GM19035 (cell line): ENCODE measurements at regions not wholly inside any gene's neighbourhood (a gene's known extent, or its start where the extent isn't known, plus 50 kb on each side); places are given as distances from the start of the nearest gene placed in this dataset.

Experiments
- ATAC-seq: cut with Tn5 transposase; IDR thresholded peaks from one replicate; pipeline ENCODE4 v1.9.1; 2021; ENCODE audit not compliant: unreplicated experiment

DNA sequence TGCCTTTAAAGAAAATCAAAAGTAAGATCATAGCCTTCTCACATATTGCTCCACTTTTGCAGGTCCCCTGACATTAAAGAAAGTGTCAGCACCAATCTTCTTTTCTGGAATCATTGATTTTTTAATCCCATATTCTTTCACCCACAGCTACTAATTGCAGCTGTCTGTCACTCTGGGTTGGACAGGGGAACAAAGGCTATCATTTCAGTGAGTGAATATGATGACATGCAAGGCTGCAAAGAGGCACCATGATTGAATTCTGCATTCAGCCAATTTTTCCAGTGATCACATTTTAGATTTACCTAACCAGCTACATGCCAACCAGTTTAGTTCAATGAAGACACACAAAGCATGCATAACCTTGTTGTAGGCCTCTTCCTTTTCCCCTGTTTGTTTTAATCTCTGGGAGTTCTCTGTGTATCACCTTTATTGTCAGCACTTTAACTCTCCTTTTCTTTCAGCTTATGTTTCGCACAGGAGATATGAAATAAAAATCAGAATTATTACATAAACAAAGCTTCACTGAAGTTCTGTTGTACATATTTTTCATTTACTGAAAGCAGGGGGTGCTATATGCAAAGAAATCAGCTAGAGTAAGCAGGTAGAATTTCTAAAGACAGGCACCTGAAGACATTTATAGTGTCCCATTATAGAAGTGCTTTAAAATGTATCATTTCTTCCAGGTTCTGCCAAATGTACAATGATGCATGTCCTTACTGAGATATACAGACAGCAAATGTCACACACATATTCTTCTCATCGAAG, 584.8 kb downstream of the PLA2G4A start:
- no peak for ATAC-seq

DNA sequence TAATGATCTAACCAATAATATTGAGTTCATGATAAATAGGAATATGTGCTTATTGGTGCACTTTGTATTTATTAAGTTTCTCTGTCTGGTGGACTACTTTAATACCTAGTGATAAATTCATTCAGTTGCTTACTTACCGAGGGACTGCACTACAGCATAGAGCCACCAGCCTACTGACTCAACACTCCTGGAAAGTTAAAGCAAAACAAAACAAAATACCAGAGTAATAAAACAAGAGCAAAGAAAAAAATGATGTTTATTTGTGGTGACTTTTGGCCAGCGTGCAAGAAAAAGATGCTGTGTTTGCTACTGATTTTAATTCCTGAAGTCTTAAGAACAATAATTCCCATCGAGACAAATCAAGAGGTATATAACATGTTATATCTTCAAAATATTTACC, 586.3 kb downstream of the PLA2G4A start:
- no peak for ATAC-seq

DNA sequence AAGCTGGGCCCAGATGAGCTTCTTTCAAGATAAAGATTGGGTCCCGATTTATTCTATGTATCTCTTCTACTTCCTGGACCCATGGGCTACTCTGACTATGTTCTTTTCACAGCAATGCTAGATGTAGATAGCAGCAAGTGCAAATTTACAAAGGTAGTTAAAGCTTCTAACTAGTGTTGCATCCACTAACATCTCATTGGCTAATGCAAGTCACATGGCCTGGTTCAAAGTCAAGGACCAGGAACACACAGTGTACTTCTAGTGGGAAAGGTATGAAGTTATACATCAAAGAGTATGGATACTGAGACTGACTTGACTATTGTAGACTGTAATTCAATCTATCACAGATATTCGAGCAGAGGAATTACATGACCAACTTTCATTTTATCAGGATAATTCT, 588.8 kb downstream of the PLA2G4A start:
- no peak for ATAC-seq

DNA sequence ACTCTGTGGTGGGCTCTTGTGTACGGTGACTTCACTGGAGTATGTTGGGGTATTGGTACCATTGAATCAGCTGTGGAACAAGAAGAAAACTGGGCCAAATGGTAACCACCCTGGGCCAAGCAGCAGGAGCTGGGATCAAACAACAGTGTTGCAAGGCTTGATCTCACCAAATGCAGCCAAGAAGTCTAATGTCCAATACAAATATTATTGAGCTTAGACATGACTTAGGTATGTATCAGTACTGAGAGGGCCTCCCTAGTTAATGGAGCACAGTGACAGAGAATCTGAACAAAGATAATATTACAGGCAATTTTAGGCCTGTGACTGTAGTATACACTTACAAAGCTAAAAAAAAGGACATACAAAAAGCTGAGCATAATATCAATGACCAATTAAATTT, 604.8 kb downstream of the PLA2G4A start:
- ATAC-seq = no peak

DNA sequence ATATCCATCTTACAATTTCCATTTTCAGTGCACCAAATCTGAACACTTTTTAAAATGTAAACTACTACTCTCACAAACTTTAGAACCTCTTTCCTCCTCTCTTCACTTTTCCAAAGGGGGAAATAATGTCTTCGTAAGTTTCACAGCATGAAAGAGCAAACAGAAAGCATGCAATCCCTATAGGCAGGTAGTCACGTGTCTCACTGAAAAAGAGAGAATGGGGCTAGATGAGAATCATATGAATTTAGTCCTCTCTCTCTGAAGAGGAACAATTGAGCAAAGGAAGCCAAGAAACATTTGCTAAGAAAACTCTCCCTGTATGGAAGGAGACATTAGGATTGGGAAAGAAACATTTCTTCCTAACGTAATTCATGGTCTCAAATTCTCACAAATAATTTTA, 613.9 kb downstream of the PLA2G4A start:
- no peak for ATAC-seq

DNA sequence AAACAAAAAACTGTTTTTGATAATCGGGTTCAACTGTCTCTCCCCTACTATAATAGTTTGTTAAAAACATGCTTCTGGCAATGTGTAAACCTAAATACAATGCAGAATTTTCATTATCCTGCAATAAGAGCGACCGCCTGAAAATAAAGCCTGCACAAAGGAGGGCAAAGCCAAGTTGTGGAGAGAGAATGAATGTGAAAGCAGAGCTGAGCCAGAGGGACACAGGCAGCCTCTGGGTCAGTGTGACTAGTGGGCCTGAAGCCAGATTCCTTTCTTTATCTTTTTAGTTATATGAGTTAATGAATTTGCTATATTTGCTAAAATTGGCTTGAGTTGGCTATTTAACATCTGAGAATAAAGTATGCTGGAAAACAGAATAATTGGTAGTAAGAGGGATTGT, 615.2 kb downstream of the PLA2G4A start:
- no peak for ATAC-seq

DNA sequence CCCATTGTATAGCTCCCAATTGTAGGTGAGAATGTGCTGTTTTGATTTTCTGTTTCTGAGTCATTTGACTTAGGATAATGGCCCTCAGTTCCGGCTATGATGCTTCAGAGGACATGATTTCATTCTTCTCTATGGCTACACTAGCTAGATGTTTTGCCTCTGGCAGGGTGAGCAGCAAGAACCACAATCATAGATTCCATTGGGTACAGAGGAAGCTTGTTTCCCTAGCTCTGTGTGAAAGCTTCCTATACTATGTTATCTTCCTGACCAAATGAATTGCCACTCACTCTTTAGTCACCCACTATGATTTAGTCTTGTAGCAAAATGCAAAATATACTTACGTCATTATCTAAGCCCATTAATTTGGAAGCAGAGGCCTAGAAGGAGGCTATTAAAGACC, 616.3 kb downstream of the PLA2G4A start:
- no peak for ATAC-seq

DNA sequence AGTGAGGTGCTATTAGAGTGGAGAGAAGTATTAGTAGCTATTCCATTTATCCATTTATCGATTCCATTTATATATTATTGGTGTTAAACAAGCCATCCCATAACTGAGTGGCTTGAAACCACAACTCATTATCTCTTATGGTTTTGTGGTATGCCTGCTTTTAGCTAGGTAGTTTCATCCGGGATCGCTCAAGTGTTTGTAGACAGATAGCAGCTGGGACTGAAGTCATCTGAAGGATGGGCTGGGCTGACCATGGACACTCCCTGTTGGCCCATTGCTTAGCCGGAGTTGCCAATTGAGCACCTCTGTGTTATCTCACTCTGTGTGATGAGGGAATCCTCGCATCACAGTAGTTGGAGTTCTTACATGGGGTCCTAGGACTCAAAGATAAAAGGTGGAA, 622.5 kb downstream of the PLA2G4A start:
- no peak for ATAC-seq

DNA sequence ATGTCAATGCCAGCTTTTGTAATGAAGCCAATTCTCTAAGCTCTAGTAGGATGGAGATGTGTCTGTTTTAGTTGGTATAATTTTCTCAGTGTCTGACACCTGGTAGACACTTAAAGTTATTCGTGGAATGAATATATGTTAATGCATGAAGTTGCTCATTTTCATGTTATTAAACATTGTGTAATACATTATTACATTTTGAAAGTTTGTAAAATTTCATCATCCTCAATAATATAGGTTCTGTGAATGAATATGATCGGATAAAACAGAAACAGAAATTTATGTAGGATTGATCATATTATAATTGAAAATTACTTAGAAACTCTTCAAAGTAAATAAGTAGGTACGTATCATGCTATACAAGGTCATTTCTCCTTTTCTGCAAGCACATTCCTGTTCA, 625.3 kb downstream of the PLA2G4A start:
- ATAC-seq = no peak

DNA sequence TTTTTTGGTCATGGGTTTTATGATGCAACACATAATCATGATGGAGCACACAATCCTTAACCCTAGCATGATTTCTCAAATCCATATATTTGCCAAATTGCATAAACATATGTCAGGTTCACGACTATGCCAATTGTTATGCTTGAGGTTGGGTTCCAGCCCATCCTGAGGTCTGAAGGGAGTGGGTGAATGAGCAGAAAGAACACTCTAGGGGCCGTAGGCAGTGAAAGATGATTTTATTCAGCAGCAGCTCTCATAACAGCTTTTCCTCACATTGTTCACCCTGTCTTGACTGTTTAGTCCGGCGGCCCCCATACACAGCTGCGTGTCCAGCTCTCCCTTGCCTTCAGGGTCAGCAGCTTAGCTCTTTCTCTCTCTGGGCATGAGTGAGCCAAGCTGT, 627.7 kb downstream of the PLA2G4A start:
- no peak for ATAC-seq

DNA sequence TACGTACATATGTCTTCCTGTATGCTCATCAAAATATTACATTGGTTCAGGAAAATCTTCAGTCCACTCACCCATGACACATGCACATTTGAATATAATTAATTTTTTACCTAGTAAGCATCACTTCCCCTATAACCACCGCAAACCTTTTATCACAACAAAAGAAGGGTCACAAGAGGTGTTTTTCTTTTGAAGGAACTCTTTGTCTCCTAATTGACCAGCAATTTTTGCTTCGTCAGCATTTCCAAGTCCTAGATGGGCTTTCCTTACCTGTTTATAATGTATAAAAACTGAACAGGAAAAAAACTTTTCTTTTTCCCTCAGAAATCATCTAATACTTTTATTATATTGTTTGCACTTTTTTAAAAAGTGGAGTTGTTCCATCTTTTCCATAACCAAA, 631.3 kb downstream of the PLA2G4A start:
- ATAC-seq = no peak

DNA sequence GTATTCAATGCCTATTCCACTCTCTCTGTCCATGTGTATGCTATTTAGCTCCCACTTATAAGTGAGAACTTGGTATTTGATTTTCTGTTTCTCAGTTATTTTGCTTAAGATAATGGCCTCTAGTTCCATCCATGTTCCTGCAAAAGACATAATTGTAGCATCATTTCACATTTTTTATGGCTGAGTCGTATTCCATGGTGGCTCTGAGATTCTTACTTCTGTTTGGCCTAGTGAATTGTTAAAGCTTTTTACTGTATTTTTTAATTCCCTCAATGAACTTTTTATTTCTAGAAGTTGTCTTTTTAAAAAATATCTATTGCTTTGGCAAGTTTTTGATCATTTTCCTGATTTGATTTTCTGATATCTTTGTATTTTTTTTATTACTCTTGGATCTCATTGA, 635.6 kb downstream of the PLA2G4A start:
- ATAC-seq = no peak

DNA sequence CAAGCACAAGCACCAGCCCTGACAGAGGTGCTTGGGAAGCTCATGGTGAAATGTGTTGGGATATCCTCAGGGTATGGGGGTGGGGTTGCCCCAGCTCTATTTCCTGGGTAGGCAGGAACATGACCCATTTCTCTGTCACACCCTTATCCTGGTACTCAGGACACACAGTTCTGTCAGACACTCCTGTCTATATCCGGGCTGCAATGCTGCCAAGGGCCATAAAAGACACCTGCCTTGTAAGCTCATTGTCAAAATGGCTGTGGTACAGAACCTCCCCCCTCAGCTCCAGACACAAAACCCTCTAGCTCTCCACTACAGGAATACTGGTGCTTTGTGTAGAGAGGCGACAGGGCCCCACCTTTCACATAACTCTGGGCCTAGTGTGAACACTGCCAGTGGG, 636.7 kb downstream of the PLA2G4A start:
- ATAC-seq = no peak

DNA sequence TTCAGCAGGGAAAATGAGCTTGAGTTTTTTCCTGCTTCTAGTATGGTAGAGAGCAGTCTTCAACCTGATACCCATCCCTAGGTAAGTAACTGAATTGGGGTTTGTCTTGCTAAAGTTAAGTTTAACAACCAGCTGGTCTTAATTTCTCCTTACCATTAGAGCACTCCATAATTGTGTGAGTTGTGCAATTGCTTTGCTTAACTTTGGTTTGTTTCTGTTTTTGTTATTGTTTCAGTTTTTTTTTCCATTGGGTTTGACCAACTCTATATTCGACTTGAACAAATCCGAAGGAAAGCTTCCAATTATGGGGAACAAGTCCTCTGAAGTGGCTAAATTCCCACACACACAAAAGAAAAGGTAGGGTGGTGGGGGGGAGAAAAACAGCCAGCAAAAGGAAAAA, 641.1 kb downstream of the PLA2G4A start:
- no peak for ATAC-seq

DNA sequence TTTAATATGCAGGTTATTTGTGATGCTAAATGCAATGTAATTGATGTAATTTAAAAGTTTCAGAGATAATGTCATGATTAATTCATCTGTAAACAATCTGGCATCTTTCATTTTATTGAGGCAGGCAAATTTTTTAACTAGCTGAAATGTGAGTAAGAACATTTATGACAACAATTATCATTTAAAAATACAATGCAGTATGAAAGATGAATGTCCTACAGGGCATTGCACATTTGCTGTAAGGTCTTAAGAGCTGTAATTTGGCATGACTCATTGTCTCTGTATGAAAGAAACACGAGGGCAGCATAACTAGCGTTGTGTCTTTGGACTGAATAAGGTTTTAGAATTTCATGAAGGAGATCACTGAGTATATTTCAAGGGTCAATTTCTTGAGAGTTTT, 642.8 kb downstream of the PLA2G4A start:
- ATAC-seq = no peak

DNA sequence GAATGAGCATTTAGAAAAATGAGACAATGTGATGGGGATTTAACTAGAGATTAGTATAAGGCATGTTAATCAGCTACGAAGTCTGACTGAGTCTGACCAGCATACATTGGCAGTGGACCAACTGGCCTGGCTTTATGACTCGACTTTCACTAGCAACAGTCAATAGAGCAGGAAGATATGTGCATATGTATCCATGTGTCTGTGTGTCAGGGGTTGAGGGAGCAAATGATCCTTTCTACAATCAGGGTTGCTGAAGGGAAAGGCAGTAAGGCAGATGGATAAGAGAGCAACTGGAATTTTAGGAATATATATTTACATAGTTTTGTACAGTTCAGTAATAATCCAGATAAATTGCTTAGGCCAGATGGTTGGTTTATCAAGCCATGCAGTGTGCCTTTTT, 645.6 kb downstream of the PLA2G4A start:
- ATAC-seq = no peak

DNA sequence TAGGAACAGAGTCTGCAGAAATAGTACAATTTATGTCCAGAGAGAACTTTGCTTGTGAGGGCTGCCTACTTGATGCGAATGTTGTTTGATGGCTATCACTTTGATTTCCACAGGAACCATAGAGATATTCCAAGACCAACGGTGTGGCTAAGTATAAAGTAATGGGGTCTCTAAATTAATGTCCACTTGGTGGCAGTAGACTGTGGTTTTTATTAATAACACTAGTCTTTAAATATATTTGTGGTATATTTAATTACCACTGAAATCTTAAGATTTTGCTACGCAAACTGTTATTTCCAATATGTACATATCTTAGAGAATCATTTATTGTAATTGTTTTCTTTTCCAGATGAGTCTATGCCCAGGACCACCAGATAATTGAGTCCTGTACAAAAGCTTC, 647.9 kb downstream of the PLA2G4A start:
- ATAC-seq = no peak

DNA sequence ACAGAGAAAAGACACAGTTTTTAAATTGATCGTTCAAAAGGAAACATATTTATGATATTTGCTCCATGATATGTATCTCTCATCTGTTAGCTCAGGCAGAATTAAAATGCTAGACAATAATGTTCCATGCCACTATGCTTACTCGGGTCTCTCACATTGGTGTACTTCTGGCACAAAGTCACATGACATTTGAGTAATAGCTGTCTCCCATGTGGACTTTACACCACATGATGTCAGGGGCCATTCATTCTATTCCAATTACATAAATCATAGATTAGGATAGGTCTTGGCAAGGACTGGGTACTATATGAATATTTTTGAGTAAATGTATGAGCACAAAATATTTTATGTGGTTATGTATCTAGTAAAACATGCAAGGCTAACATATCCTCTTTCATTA, 648.4 kb downstream of the PLA2G4A start:
- no peak for ATAC-seq

DNA sequence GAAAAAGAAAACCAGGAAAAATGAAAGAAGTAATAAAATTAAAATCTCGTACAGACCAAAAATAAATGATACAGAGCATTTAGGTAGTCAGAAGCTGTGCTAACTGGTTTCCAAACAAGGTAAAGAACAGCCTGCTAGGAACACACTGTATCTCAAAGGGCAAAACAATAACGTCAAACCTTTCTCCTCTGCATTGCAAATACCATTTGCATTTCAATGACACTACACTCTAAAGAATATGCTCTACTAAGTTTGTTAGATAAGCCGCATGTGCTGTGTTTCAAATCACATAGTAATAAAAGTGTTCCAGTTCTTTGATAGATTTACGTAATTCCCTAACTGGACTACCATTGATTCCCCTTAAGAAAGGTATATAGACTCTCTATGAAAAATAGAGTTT, 648.8 kb downstream of the PLA2G4A start:
- no peak for ATAC-seq

DNA sequence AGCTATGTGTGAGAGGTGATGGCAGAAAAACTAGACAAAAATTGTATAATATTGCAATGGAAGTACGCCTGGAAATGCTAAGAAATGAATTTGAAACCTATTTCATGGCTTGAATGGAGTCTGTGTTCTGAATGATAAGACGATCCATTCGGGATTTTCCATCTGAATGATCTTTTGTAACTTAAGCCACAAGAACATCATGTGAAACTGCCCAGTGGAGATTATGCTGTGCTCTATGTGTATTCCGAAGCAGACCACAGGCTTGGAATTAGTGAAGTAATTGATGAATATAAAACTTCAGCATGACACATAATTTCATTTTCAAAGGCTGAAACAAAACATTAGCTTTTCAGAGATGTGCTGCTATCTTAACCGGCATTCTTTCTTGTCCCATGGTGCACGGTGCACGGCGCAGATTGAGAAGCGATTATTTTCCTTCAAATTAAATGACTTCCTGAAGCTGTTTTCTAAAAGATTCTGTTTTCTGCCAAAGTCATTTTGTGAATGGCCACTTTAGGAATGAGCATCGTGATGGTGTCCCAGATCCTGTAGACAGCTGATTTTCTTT, 652.9 kb downstream of the PLA2G4A start:
- ATAC-seq = no peak

DNA sequence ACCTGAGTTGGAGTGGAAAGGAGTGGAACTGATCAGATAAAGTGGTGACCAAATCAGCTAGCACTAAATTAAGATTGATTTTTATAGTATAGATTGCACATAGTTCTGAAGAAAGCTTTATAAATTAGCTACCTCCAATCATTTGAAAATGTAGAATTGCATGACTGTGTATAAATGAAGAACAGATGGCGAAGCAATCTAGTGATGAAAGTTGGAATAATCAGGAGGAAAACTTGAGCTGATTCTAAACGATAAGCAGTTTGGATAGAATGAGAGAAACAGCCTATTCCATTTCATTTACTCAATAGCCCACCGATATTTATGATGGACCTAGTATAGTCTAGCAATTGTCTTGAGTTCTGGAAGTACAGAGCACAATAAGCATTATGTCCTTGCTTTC, 661.5 kb downstream of the PLA2G4A start:
- no peak for ATAC-seq

DNA sequence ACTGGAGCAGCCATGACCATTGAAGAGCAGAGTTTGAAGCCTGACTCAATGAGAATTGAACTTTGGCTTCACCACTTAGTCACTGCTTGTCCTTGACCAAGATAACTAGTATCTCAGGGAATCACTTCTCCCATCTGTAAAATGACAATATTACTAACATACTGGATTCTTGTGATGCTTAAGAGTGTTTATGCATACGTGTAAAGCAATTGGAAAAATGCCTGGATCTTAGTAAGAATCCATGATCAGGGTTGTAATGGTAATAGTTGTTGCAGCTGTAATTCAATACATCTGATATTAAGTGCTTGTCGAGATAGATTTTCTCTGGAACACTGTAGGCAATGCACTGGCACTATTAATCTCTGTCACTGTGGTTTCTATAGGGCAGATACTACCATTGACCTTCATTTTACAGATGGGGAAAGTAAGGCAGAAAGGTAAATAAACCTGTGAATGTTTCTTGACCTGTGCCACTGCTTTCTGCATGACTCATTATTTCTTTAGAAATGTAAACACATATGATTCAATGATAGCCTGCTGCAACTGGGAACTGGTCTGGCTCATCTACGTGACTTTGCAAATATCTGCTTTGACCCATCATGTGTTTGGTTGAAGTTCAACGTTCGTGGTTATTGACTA, 662.5 kb downstream of the PLA2G4A start:
- no peak for ATAC-seq

DNA sequence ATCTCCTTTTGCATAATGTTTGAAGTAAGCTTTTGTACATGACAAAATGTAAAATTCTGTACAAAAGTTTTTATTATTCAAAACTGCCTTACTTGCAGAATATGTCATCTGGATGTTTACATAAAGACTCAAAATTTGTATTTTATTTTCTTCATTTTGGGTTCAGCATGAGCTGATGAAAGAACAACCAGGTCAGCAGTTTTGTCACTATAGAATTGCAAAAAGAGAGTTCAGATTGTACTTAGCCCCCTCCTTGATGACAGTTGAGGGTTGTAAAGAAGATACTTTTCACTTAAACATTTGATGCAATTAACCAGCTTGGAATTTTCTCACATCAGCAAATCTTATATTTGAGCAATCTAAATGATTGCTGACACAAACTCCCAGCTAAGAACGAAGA, 669.3 kb downstream of the PLA2G4A start:
- no peak for ATAC-seq
